Sigmoid colon (tissue), 4 donors: ENCODE measurements at regions not wholly inside any gene's neighbourhood (a gene's known extent, or its start where the extent isn't known, plus 50 kb on each side); places are given as distances from the start of the nearest gene placed in this dataset.

Experiments used
- POLR2A ChIP-seq, 2 donors: fragments of 450-650 bp; IDR thresholded peaks; one replicate each; pipeline ENCODE4 v1.6.1; 2016; ENCODE audit warnings: antibody characterized with exemption in 2 of 2, mild to moderate bottlenecking in 2 of 2, moderate library complexity in 2 of 2
- POLR2AphosphoS5 ChIP-seq, 4 donors: sonication (generic); formaldehyde crosslinking; IDR thresholded peaks; one replicate each; pipeline ENCODE4 v1.6.1; 2017; ENCODE audit warnings: antibody characterized with exemption in 4 of 4
- TF ChIP-seq, protein P1 (sequence below), 4 experiments: fragments of 450-650 bp in 3 of 4; fragments of 200-600 bp in 1 of 4; IDR thresholded peaks; one replicate each; pipeline ENCODE4 v1.5.1; 2016 to 2019; ENCODE audit warnings: antibody characterized with exemption in 4 of 4, mild to moderate bottlenecking in 3 of 4, moderate library complexity in 2 of 4

DNA sequence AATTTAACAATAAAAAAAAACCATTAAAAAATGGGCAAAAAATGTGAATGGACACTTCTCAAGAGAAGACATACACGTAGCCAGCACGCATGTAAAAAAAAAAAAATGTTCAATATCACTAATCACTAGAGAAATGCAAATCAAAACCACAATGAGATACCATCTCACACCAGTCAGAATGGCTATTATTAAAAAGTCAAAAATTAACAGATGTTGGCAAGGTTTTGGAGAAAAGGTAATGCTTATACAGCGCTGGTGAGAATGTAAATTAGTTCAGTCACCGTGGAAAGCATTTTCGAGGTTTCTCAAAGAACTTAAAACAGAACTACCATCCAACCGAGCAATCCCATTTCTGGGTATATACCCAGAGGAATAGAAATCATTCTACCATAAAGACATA lies 1091.5 kb upstream of the B3GALT2 start:
- TF ChIP-seq, protein P1, sequence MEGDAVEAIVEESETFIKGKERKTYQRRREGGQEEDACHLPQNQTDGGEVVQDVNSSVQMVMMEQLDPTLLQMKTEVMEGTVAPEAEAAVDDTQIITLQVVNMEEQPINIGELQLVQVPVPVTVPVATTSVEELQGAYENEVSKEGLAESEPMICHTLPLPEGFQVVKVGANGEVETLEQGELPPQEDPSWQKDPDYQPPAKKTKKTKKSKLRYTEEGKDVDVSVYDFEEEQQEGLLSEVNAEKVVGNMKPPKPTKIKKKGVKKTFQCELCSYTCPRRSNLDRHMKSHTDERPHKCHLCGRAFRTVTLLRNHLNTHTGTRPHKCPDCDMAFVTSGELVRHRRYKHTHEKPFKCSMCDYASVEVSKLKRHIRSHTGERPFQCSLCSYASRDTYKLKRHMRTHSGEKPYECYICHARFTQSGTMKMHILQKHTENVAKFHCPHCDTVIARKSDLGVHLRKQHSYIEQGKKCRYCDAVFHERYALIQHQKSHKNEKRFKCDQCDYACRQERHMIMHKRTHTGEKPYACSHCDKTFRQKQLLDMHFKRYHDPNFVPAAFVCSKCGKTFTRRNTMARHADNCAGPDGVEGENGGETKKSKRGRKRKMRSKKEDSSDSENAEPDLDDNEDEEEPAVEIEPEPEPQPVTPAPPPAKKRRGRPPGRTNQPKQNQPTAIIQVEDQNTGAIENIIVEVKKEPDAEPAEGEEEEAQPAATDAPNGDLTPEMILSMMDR (IDR thresholded peaks at IDR 0.05), result no peak
- TF ChIP-seq POLR2A (IDR thresholded peaks at IDR 0.05) (no peak), POLR2AphosphoS5 (IDR thresholded peaks at IDR 0.05) (no peak)
